AG10803 (cell line): ENCODE measurements at regions not wholly inside any gene's neighbourhood (a gene's known extent, or its start where the extent isn't known, plus 50 kb on each side); places are given as distances from the start of the nearest gene placed in this dataset.
"Not testable (repeated sequence)": the region's sequence is repeated elsewhere in the genome, so short reads cannot be mapped to it uniquely, and the experiment has no call there.

Experiments used
- DNase-seq: peaks from one replicate; pipeline ENCODE4 v3.0.0; 2010; ENCODE audit warnings: low read depth
- H3K4me3 ChIP-seq: 2 replicates; pipeline ENCODE4 v1.5.1; 2011; ENCODE audit warnings: mild to moderate bottlenecking, low read length, control low read depth
- TF ChIP-seq, protein P1 (sequence below): conservative IDR thresholded peaks from 2 replicates; pipeline ENCODE4 v1.5.1; 2011; ENCODE audit warnings: mild to moderate bottlenecking, low read length, control low read depth, inconsistent platforms

DNA sequence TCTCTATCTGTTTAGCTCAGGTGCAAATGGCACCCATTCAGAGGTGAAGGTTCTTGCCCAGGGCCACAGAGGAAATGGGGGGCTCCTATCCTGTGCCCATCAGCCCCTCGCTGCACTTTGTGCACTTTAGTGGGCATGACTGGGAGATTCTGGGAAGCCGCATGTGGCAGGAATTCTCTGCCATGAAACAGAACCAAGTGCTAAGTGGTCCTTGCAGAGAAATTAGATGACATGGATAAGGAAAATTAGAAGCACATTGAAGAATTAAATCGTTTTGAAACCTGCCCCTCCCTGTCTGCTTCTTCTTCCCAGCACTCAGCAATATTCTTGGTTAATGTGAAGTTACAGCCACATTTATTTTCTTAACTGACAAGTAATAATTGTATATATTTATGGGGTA, 185.2 kb upstream of the RTL1 start:
- DNase-seq = no peak
- no peak overlapping the region for H3K4me3 ChIP-seq
- TF ChIP-seq, protein P1, sequence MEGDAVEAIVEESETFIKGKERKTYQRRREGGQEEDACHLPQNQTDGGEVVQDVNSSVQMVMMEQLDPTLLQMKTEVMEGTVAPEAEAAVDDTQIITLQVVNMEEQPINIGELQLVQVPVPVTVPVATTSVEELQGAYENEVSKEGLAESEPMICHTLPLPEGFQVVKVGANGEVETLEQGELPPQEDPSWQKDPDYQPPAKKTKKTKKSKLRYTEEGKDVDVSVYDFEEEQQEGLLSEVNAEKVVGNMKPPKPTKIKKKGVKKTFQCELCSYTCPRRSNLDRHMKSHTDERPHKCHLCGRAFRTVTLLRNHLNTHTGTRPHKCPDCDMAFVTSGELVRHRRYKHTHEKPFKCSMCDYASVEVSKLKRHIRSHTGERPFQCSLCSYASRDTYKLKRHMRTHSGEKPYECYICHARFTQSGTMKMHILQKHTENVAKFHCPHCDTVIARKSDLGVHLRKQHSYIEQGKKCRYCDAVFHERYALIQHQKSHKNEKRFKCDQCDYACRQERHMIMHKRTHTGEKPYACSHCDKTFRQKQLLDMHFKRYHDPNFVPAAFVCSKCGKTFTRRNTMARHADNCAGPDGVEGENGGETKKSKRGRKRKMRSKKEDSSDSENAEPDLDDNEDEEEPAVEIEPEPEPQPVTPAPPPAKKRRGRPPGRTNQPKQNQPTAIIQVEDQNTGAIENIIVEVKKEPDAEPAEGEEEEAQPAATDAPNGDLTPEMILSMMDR = no peak

GRCh38 chr14:101090478-101090877, 187.0 kb upstream of the RTL1 start:
- DNase-seq, H3K4me3 ChIP-seq: not testable (repeated sequence)

GRCh38 chr14:101090976-101091375, 187.5 kb upstream of the RTL1 start:
- TF ChIP-seq, protein P1 = no peak
- H3K4me3 ChIP-seq = no peak overlapping the region
- DNase-seq = no peak

DNA sequence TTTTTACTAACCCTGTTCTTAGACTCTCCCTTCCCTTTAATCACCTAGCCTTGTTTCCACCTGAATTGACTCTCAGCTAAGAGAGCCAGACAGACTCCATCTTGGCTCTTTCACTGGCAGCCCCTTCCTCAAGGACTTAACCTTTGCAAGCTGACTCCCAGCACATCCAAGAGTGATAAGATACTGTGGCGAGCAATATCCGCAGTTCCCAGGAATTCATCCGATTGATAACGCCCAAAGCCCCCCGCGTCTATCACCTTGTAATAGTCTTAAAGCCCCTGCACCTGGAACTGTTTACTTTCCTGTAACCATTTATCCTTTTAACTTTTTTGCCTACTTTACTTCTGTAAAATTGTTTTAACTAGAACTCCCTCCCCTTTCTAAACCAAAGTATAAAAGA, 191.4 kb upstream of the RTL1 start:
- DNase-seq, H3K4me3 ChIP-seq: not testable (repeated sequence)

DNA sequence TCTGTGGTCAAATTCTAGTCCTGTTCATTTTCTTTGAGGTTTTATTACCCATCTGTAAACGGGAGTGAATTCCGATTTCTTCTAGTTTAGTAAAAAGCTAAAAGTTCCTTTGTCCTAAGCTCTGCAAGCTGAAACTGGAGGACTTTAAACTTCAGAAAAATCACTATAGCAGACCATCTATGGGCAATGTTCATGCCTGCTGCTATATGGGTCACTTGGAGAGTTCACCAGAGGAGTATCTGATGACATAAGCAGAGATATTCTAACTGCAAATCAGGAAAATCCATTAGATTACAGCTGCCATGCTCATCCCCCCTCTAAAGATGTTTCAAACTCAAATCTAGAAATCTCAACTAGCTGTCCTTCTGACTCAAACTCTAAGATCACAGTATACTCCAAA, 193.0 kb upstream of the RTL1 start:
- DNase-seq = no peak
- TF ChIP-seq, protein P1 = no peak
- H3K4me3 ChIP-seq = no peak overlapping the region

- TF ChIP-seq, protein P1 = no peak
- no peak for DNase-seq
Measured at GRCh38 chr14:101097109-101097793, 193.7 kb upstream of the RTL1 start.

DNA sequence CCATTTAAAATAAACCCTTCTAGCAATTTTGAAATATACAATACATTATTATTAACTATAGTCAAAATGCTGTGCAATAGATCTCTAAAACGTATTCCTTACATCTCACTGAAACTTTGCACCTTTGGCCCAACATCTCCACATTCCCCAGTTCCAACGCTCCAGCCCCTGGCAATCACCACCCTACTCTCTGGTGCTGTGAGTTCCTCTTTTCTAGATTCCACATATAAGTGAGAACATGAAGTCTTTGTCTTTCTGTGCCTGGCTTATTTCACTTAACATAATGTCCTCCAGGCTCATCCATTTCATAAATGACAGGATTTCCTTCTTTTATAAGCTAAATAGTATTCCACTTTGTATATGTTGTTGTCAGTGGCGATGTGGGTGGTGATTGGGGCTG, 194.7 kb upstream of the RTL1 start:
- DNase-seq = no peak
- TF ChIP-seq, protein P1 = no peak
- no peak overlapping the region for H3K4me3 ChIP-seq

More at GRCh38 chr14:101097109-101097793, 193.7 kb upstream of the RTL1 start:
- no peak overlapping the region for H3K4me3 ChIP-seq

GRCh38 chr14:101098641-101099040, 195.1 kb upstream of the RTL1 start:
- DNase-seq = no peak
- TF ChIP-seq, protein P1 = no peak

More at GRCh38 chr14:101098641-101099040, 195.1 kb upstream of the RTL1 start:
- no peak overlapping the region for H3K4me3 ChIP-seq
